ENCODE measurements at regions not wholly inside any gene's neighbourhood (a gene's known extent, or its start where the extent isn't known, plus 50 kb on each side); places are given as distances from the start of the nearest gene placed in this dataset.

DNA sequence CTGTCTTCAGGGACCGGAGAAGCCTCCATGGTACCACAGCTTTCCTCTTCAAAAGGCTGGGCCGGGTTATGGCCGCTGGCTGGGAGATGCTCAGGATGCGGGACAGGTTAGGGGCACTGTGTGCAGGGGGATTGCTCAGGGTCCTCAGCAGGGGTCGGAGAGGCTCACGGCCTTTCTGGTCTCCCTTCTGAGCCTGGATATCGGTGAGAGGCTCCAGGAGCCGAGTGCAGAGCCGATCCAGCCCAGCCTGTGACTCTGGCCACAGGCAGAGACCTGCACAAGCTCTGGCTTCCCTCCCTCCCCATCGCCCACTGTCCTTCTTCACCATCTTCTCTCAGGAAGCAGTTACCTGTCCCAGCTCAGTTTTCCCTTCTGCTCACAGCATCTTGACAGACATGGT lies 306.0 kb downstream of the ZNF536 start:
- Histone ChIP-seq H3K4me1 (ENCODE audit: control insufficient read depth, insufficient read depth, low read length) (no peaks in the 10 kb centered on the region), H3K9me3 (ENCODE audit: control insufficient read depth, low read length) (no peaks in the 10 kb centered on the region), H3K27me3 (ENCODE audit: control insufficient read depth, insufficient read depth, low read length, poor library complexity, severe bottlenecking) (no peaks in the 10 kb centered on the region), H3K27ac (ENCODE audit: insufficient read depth, low read depth, low read length, poor library complexity, severe bottlenecking) (no peak overlapping the region), H3K4me3 (ENCODE audit: insufficient read depth, low read depth, low read length) (no peak overlapping the region), H3K36me3 (ENCODE audit: control insufficient read depth, insufficient read depth, low read length) (no peaks in the 10 kb centered on the region)
- 89 to 91% methylated on average over 10 of the region's 10 CpGs for WGBS, 2 experiments

DNA sequence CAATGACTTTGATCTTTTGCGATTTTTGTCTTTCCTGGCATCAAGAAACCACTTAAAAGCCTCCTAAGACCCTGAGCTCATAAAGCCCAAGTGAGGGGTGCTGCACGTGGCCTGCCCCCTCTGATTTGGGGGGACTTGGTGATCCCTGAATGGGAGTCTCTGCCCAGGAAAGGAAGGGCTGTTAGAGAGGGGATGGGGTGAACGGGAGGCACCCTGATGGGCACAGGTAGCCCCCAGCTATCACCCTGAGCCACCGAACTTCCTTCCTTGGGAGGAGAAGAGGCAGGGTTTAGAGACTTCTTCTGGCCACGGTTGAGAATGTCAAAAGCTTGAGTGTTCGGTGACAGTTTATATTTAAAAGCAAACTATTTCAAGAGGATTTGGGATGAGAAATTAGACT lies 305.5 kb downstream of the ZNF536 start:
- WGBS, 2 experiments, result 92 to 94% methylated on average over 6 of the region's 6 CpGs
- Histone ChIP-seq H3K27me3 (ENCODE audit: control insufficient read depth, insufficient read depth, low read length, poor library complexity, severe bottlenecking) (no peaks in the 10 kb centered on the region), H3K9me3 (ENCODE audit: control insufficient read depth, low read length) (no peaks in the 10 kb centered on the region), H3K4me1 (ENCODE audit: control insufficient read depth, insufficient read depth, low read length) (no peaks in the 10 kb centered on the region), H3K4me3 (ENCODE audit: insufficient read depth, low read depth, low read length) (no peak overlapping the region), H3K36me3 (ENCODE audit: control insufficient read depth, insufficient read depth, low read length) (no peaks in the 10 kb centered on the region), H3K27ac (ENCODE audit: insufficient read depth, low read depth, low read length, poor library complexity, severe bottlenecking) (no peak overlapping the region)

DNA sequence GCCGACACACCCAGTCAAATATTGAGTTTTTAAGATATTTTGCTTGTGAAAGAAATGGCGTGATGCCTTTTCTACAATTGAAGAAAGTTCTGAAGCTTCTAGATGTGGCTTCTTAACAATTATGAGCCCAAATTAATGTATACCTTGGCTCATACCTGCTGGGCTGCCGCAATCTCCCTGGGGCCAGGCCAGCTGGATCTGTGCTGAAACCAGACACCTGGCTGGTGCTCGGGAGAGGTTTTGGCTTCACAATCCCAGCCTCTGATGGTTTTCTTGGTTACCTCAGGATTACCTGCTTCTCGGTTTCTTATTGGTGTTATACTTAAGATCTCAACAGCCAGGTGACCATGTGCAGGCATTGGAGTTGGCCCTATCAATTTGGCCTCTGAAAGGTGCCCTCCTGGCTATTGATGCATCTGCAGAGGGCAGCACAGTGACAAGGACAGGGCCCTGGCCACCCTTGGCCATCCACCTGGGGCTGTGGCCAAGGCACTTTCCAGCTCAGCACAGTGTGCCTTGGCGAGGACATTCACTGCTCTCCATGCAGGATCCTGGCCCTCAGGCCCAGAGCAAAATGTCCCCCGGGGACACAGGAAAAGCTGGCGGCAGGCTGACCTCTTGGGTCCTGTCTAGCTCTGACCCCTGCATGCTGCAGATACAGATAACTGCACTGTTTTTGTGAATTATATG lies 305.0 kb downstream of the ZNF536 start:
- Histone ChIP-seq H3K4me3 (ENCODE audit: insufficient read depth, low read depth, low read length) (no peak overlapping the region), H3K27ac (ENCODE audit: insufficient read depth, low read depth, low read length, poor library complexity, severe bottlenecking) (no peak overlapping the region), H3K36me3 (ENCODE audit: control insufficient read depth, insufficient read depth, low read length) (no peaks in the 10 kb centered on the region), H3K9me3 (ENCODE audit: control insufficient read depth, low read length) (no peaks in the 10 kb centered on the region), H3K27me3 (ENCODE audit: control insufficient read depth, insufficient read depth, low read length, poor library complexity, severe bottlenecking) (no peaks in the 10 kb centered on the region), H3K4me1 (ENCODE audit: control insufficient read depth, insufficient read depth, low read length) (no peaks in the 10 kb centered on the region)
- 93 to 94% methylated on average over 8 of the region's 8 CpGs for WGBS, 2 experiments

DNA sequence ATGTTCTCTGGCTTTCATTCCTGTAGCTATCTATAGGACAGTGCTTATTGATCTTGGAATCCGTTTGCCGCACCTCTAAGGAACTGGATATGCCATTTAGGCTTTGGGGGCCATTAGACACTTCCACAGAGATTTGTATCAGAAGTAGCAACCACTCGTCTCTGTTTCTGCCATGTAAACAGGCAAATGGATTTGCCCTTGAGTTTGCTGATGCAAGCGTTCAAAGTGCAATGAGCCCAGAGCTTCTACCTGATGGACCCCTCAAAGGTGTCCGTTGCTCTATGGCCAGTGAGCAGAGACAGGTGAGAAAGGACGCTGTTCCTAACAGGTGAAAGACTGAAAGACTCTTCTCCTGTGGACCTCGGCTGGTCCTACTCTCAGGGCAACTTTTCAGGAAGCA lies 302.9 kb downstream of the ZNF536 start:
- Histone ChIP-seq H3K27me3 (ENCODE audit: control insufficient read depth, insufficient read depth, low read length, poor library complexity, severe bottlenecking) (no peaks in the 10 kb centered on the region), H3K36me3 (ENCODE audit: control insufficient read depth, insufficient read depth, low read length) (no peaks in the 10 kb centered on the region), H3K27ac (ENCODE audit: insufficient read depth, low read depth, low read length, poor library complexity, severe bottlenecking) (no peak overlapping the region), H3K4me3 (ENCODE audit: insufficient read depth, low read depth, low read length) (no peak overlapping the region), H3K4me1 (ENCODE audit: control insufficient read depth, insufficient read depth, low read length) (no peaks in the 10 kb centered on the region), H3K9me3 (ENCODE audit: control insufficient read depth, low read length) (no peaks in the 10 kb centered on the region)
- 92% methylated on average over 7 of the region's 7 CpGs for WGBS, 2 experiments

DNA sequence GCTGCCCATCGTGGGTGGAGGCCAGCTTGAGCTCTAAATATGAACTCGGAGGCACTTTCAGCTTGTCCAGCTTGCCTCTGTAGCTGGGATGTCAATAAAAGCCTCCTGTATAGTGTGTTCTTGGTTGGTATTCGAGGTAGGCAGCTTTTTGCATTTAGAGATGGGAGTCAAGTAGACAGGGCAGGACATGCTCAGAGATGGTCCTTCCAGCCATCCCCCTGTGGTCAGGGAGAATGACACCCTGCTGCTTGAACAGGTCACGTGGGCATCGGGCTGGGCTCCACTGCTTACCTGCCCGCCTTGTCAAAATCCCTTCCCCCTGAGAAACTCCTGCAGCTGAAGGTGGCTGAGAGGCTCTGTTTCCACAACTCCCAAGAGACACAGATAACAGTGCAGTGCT lies 302.5 kb downstream of the ZNF536 start:
- no peaks in the 10 kb centered on the region for H3K4me1 ChIP-seq (ENCODE audit: control insufficient read depth, insufficient read depth, low read length)
- H3K4me3 ChIP-seq (ENCODE audit: insufficient read depth, low read depth, low read length), result no peak overlapping the region
- WGBS, 2 experiments, result 84 to 85% methylated on average over 6 of the region's 6 CpGs
- H3K36me3 ChIP-seq (ENCODE audit: control insufficient read depth, insufficient read depth, low read length), result no peaks in the 10 kb centered on the region
- no peaks in the 10 kb centered on the region for H3K9me3 ChIP-seq (ENCODE audit: control insufficient read depth, low read length)
- no peaks in the 10 kb centered on the region for H3K27me3 ChIP-seq (ENCODE audit: control insufficient read depth, insufficient read depth, low read length, poor library complexity, severe bottlenecking)
- H3K27ac ChIP-seq (ENCODE audit: insufficient read depth, low read depth, low read length, poor library complexity, severe bottlenecking), result no peak overlapping the region

DNA sequence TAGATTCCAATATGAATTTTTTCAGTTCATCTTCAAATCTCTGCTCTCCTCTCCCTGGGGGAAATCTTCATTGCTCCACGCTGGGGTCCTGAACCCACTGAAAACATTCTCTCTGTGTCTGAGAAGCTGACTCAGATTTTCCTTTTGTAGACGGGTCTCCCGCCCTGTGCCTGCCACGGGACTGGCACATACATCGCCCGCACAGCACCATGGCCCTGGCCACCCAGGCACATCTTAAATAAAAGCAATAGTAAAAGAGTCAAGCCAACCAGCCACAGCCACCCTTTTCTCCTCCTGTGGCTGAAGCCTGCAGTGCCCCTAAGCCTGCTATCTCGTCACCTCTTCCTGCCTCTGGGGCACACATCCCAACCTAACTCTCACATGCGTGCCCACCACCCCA lies 301.2 kb downstream of the ZNF536 start:
- H3K9me3 ChIP-seq (ENCODE audit: control insufficient read depth, low read length), result no peaks in the 10 kb centered on the region
- 89 to 94% methylated on average over 8 of the region's 8 CpGs for WGBS, 2 experiments

DNA sequence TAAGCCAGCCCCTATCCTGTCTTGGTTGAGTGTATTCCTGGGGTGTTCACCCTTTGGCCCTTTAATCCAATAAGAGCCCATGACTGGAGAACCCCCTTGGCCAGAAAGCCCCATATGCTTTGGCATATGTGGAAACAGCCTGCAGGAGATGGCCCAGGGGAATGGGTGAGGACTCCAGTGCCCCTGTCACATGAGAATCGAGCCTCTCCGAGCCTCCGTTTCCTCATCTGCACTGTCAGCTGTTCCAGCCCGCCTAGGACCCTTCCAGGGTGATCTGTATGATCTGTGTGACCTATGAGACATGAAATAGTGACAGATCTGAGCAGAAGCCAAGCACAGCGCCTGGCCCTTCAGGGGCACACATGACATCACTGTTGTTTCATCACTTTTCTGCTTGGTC lies 300.7 kb downstream of the ZNF536 start:
- WGBS, 2 experiments, result 87 to 92% methylated on average over 5 of the region's 5 CpGs
- no peaks in the 10 kb centered on the region for H3K9me3 ChIP-seq (ENCODE audit: control insufficient read depth, low read length)
- H3K4me3 ChIP-seq (ENCODE audit: insufficient read depth, low read depth, low read length), result no peak overlapping the region
- peaks cover 4% of the 10 kb centered on the region for H3K27me3 ChIP-seq (ENCODE audit: control insufficient read depth, insufficient read depth, low read length, poor library complexity, severe bottlenecking)
- no peaks in the 10 kb centered on the region for H3K36me3 ChIP-seq (ENCODE audit: control insufficient read depth, insufficient read depth, low read length)
- H3K4me1 ChIP-seq (ENCODE audit: control insufficient read depth, insufficient read depth, low read length), result no peaks in the 10 kb centered on the region
- no peak overlapping the region for H3K27ac ChIP-seq (ENCODE audit: insufficient read depth, low read depth, low read length, poor library complexity, severe bottlenecking)

More for the DNA sequence above, 301.2 kb downstream of the ZNF536 start:
- Histone ChIP-seq H3K27me3 (ENCODE audit: control insufficient read depth, insufficient read depth, low read length, poor library complexity, severe bottlenecking) (peaks cover 4% of the 10 kb centered on the region), H3K4me3 (ENCODE audit: insufficient read depth, low read depth, low read length) (no peak overlapping the region), H3K27ac (ENCODE audit: insufficient read depth, low read depth, low read length, poor library complexity, severe bottlenecking) (no peak overlapping the region), H3K4me1 (ENCODE audit: control insufficient read depth, insufficient read depth, low read length) (no peaks in the 10 kb centered on the region), H3K36me3 (ENCODE audit: control insufficient read depth, insufficient read depth, low read length) (no peaks in the 10 kb centered on the region)

DNA sequence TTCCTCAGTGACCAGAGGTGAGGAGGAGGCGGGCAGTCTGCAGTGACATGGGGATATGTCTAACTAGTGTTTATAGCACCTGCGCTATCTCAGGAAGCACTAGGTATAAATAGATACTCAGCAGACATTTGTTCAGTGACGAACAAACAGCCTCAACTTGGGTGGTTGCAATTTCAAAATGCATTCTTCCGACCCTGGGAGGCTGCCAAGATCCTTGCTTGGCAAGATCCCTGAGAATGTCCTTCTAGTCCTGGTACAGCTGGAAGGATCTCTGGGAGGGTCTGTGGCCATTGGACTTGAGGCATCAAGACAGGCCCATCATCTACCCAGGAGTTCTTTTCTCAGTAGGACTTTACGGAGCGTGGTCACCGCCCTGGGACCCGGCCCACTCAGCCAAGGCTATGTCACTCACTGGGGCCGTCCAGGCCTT lies 299.5 kb downstream of the ZNF536 start:
- WGBS, 2 experiments, result 94 to 96% methylated on average over 9 of the region's 9 CpGs
- no peaks in the 10 kb centered on the region for H3K36me3 ChIP-seq (ENCODE audit: control insufficient read depth, insufficient read depth, low read length)
- H3K4me3 ChIP-seq (ENCODE audit: insufficient read depth, low read depth, low read length), result no peak overlapping the region
- no peak overlapping the region for H3K27ac ChIP-seq (ENCODE audit: insufficient read depth, low read depth, low read length, poor library complexity, severe bottlenecking)
- H3K4me1 ChIP-seq (ENCODE audit: control insufficient read depth, insufficient read depth, low read length), result no peaks in the 10 kb centered on the region
- H3K9me3 ChIP-seq (ENCODE audit: control insufficient read depth, low read length), result no peaks in the 10 kb centered on the region
- H3K27me3 ChIP-seq (ENCODE audit: control insufficient read depth, insufficient read depth, low read length, poor library complexity, severe bottlenecking), result peaks cover 4% of the 10 kb centered on the region

DNA sequence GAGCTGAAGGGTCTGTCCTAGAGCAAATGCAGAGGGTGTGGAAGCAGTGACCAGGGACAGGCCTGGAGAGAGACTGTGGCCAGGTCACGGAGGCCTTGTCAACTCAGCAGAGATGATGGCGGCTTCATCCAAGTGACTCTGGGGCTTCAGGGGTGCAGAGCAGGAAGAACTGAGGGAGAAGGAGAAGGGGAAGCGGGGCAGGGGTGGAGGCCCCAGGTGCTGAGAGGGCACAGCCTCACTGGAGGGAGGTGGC lies 299.1 kb downstream of the ZNF536 start:
- H3K4me3 ChIP-seq (ENCODE audit: insufficient read depth, low read depth, low read length), result no peak overlapping the region
- H3K27ac ChIP-seq (ENCODE audit: insufficient read depth, low read depth, low read length, poor library complexity, severe bottlenecking), result no peak overlapping the region
- no peaks in the 10 kb centered on the region for H3K4me1 ChIP-seq (ENCODE audit: control insufficient read depth, insufficient read depth, low read length)
- no peaks in the 10 kb centered on the region for H3K9me3 ChIP-seq (ENCODE audit: control insufficient read depth, low read length)
- H3K27me3 ChIP-seq (ENCODE audit: control insufficient read depth, insufficient read depth, low read length, poor library complexity, severe bottlenecking), result peaks cover 4% of the 10 kb centered on the region
- no peaks in the 10 kb centered on the region for H3K36me3 ChIP-seq (ENCODE audit: control insufficient read depth, insufficient read depth, low read length)
- WGBS, 2 experiments, result 91 to 96% methylated on average over 3 of the region's 3 CpGs

DNA sequence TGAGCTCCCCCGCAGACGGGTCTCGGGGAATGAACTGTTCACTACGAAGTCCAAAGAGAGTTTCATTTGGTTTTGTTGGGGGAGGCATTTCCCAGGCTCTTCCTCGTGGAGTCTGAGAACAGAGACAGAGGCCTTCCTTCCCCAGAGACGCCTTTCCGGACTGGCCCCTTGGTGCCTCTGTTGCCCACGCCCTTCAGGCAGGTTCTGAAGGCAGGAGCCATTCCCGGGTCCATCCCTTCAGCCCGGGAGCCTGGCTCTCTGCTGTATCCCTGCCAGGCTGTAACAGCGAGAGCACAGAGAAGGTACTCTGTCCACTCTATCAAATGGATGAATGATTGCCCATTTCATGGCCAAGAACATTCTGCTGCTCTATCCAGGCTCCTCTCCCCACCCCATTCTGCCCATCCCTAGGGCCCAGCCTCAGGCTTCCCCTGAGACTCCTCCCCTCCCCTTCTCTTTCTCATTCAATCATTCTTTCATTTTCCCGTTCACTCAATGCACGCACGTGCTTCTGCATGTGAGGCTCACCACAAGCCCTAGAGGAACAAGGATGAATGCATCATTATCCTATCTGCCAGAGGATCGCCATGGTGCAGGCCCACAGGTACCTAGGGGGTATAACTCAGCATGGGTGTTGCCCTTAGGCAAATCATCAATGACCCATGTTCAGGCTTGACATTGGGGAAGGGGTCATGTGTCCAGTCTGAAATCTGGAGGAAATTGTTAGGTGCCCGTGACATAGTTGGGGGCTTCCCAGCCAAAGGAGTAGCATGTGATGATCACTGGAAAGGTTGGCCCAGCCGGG lies 298.6 kb downstream of the ZNF536 start:
- WGBS, 2 experiments, result 92 to 94% methylated on average over 17 of the region's 17 CpGs

More for the DNA sequence above, 298.6 kb downstream of the ZNF536 start:
- no peak overlapping the region for H3K4me3 ChIP-seq (ENCODE audit: insufficient read depth, low read depth, low read length)
- no peaks in the 10 kb centered on the region for H3K9me3 ChIP-seq (ENCODE audit: control insufficient read depth, low read length)
- no peaks in the 10 kb centered on the region for H3K4me1 ChIP-seq (ENCODE audit: control insufficient read depth, insufficient read depth, low read length)
- H3K36me3 ChIP-seq (ENCODE audit: control insufficient read depth, insufficient read depth, low read length), result no peaks in the 10 kb centered on the region
- peaks cover 4% of the 10 kb centered on the region for H3K27me3 ChIP-seq (ENCODE audit: control insufficient read depth, insufficient read depth, low read length, poor library complexity, severe bottlenecking)
- no peak overlapping the region for H3K27ac ChIP-seq (ENCODE audit: insufficient read depth, low read depth, low read length, poor library complexity, severe bottlenecking)
